ENCODE measurements at regions not wholly inside any gene's neighbourhood (a gene's known extent, or its start where the extent isn't known, plus 50 kb on each side); places are given as distances from the start of the nearest gene placed in this dataset.
A peak's percentile ranks its signal among the peaks of the same experiment; 100 is the strongest.

DNA sequence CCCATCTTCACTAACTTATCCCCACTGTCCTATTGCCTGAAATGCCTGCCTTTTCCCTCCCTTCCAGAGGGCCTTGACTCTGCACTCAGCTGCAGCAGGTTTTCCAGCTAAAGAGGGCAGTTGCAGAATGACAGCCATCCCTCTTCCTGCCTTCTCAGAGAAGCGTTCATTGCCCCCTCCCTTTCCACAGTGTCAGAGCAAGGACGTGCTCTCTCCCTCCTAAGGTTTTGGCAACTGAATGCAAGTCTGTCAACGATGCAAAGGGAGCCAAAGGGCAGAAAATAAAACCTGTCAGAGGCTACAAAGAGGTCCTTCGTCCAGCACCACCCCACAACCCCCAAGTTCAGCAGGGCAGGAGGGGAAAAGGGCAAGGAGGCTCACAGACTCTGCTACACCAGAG, 230.1 kb upstream of the THBS1 start:
- no peak for FAIRE-seq
- DNase-seq (ENCODE audit: insufficient read length, low spot score): no peak

DNA sequence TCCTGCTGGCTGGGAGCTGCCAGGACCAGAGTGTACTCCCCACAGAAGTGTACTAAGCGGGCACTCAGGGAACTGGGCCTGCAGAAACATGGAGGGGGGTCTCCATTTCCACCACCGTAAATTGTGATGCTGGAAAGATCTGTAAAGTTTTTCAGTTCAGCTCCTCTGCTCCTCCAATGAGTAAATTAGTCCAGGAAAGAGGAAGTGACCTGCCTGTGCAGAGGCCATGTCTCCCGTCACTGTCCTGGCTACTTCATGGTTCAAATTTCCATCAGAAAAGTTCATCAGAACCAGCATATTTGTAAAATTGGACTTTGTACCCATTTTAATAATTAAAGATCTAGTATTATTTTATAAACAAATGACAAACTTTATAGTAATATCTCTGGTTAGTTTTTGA, 226.7 kb upstream of the THBS1 start:
- no peak for DNase-seq (ENCODE audit: insufficient read length, low spot score)
- FAIRE-seq: no peak

DNA sequence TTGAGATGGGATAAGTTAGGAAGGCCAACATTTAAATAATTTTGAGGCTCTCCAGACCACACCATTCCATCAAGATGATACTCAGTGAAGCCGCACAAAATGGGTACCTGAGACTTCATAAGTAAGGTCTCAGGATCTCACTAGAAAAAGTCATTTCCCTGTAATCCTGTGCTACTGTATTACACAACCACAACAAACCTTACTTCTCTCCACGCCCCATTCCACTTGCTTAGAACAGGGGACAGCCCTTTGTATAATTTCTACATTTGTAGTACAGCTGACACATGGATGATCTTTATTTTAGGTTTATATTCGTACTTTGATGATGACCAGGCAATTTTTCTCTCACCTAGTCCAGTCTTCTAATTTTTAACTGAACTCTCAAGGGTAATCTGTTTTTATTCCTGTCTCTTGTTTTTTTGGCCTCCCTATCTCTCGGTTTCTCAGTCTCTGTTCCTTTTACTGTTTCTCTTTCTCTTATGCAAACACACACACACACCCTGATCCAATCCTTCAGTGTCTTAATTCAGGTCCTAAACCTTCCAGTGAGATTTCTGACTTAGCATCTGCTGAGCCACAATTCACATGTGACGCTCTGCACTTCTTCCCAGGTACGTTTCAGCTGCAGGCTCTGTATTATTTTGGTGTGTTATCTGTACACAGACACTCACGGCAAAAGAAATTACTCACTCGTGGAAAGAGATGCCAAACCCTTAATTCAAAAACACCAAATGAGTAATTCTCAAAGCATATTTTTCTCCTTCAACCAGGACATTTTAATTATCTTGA, 223.2 kb upstream of the THBS1 start:
- no peak for DNase-seq (ENCODE audit: insufficient read length, low spot score)
- FAIRE-seq: no peak

DNA sequence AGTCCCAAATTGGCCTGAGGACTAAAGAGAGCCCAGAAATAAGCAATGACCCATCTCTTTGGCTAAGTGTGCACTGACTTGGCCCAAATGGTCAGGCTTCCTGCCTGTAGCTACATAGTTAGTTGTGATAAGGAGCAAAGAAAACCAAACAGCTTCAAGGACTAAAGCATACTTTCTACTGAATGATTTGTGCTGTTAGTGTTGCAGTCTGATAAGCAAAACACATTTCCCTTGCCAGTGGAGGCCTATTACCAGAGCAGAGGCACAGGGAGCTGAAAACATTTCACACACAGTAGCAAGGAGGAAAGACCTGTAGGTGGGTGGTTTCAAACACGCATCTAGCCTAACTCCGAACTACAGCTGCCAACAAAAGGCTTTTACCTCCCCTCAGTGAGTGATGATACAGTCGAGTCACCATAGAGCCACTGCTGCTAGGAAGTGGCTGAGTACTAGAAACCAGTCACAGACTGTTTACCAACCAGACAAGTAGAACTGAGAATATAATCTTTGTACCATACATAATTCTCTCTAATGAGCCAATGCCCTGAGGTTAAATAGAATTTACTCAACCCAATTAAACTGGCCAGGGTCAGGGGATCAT, 222.3 kb upstream of the THBS1 start:
- FAIRE-seq (no peak), DNase-seq (ENCODE audit: insufficient read length, low spot score) (no peak)

DNA sequence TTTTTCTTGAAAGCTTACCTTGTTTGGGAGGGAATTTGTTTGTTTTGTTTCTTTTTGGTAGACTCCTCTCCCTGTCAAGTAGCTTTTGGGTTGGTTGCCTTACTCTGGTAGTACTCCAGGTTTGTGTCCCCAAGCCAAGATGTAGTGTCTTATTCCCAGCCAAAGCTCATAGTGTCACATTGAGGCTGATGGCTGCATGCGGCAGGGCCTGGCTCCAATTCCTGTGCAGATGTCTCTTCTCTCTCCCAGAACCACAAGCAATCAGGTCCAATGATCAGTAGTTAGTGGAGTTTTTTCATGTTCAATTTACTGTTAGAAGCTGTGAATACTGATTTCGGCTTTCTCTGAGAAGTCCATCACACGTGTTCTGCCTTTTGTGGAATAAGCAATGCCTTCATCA, 221.1 kb upstream of the THBS1 start:
- FAIRE-seq: no peak
- DNase-seq (ENCODE audit: insufficient read length, low spot score): no peak

DNA sequence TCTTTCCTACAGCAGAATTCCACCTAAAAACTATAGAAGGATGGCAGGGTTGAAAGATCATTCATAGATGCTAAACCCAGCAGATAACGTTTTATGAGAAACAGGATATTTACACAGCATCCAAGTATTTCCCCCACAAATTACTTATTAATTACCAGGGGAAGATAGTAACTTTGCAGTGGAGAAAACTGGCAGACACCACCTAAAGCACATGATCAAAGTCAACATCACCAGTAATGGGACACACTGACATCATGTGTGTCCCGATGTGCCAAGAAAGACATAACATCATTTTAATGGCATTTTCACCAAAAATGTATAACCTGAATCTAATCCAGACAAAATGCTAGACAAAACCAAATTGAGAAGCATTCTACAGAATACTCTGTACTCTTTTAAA, 220.4 kb upstream of the THBS1 start:
- FAIRE-seq: no peak
- no peak for DNase-seq (ENCODE audit: insufficient read length, low spot score)

DNA sequence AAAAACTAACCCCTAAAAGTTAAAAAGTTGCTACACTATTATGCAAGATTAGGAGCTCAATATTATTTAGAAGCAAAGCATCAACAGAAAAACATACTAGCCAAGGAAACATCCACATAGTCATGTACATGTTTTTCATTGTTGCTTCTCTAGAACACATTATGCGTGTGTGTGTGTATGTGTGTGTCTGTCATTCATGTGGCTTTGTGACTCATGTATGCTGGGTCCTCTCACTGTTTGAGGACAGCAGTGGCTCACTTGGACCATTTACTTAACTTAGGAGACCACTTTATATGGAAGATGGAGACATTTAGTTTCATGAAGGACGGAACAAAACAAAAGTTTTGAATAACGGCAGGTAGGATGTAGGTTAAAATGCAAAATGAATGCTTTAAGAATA, 219.4 kb upstream of the THBS1 start:
- DNase-seq (ENCODE audit: insufficient read length, low spot score) (no peak), FAIRE-seq (no peak)

DNA sequence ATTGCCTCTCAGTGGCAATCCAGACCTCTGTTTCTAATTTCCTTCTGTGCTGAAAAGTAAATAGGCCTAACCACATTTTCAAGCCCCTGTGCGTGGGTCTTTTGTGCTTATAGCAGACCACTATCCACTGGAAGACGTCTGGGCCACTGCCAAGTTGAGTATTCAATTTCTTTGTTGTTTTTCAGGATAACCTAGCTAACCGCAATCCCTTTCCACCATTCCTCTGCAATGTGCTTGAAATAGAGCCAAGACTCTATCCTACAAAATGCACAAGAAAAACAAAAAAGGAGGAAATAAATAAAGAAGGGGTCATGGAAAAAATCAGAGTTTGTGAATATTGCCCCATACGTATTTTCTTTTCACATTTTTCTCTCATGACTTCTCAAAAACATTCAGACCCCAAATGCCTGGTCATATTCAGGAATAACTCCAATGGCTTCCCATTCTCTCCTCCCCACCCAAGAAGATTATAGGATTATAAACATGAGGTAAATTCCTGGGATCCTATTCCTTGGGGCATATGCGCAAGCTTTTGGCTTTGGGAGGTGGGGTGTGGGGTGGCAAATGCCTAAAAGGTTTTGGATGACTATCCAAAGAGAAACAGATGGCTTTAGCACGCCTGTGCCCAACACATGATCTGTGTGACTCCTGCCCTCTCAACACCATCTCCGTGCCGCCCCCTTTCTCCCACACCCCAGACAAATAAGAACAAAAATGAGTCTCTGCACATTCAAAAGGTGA, 217.9 kb upstream of the THBS1 start:
- DNase-seq (ENCODE audit: insufficient read length, low spot score): peak; percentile 27
- no peak for FAIRE-seq

DNA sequence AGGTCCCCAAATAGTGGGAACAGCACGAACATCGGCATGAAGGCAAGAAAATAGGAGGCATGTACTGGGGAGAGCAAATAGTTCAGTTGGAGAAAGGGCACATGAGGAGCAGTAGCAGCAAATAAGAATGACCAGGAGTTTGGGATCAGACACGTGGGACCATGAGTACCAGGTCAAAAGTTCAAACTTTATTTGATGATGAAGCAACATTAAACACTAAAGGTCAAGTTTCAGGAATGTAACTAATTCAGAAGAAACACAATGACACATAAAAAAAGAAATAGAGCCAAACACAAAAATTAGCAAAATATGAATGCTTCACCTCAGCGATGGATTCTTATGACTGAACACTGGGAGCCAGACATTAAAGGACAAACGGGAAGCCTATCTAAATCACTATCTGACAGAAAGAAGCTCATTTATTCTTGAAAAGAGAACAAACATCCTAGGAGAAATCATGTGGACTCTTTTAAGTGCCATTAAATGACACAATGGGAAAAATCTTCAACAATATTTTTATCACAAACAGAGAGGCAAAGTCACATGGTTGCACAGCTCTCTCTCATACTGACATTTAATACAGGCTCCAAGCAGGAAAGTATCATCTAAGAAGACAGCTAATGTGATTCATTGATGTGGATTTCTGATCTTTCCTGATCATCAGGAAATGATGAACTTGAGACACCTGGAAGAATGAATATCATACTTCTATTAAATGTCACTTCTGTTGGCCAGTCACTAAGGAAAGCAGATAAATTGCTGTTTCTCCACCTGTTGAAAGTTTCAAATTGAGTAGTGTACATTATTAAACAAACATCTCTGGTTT, 216.9 kb upstream of the THBS1 start:
- FAIRE-seq (no peak), DNase-seq (ENCODE audit: insufficient read length, low spot score) (no peak)

DNA sequence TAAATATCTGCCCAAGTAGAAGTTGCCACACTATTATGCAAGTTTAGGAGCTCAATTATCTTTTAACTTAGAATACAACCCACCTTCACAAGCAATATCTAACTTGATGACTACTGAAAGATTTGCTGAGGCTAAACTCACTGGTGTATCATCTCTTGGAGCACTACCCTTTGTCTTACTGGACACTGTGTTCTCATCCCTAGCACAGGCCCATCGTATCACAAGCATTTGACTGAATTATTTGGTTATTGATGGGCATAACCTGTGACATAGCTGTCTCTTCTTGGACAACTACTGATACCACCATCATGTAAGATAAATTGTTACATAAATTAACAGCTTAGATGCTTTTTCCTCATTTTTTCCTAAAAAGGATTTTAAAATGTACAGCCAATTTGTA, 216.2 kb upstream of the THBS1 start:
- FAIRE-seq: no peak
- no peak for DNase-seq (ENCODE audit: insufficient read length, low spot score)

DNA sequence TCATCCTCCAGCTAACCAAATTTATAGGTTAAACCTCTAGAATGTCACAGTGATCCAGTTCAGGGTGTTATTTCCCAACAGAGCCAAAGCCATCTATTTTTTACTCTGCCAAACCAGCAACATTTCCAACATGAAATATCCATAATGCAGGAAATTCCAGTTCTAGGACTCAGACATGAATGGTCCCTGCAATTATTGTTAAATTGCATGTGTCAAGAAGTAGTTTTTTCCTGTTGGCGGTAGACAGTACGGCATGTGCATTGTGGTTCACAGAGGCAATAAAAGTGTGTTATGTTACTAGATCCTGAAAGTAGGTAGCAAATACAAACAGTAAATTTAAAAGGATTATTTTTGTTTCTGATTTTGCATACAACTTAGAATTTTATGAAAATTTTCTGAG, 215.7 kb upstream of the THBS1 start:
- FAIRE-seq (no peak), DNase-seq (ENCODE audit: insufficient read length, low spot score) (no peak)

DNA sequence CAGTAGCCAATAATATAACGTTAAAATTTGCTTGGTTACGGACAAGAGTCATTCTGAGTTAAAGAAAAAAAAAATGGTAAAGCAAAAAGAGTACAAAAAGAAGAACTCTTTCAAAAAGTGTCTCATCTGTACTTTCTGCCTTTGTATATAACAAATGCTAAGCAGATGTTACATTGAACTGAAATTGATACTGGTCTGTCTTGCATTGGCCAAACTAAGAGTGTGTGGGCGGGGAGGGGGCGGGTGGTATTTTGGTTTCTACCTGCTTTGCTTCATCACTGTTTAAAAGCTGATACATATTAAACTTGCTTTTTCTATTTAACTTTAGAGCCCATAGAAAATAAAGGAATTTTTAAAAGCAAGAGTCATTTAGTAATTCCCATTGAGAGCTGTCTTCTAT, 215.0 kb upstream of the THBS1 start:
- FAIRE-seq (no peak), DNase-seq (ENCODE audit: insufficient read length, low spot score) (no peak)

DNA sequence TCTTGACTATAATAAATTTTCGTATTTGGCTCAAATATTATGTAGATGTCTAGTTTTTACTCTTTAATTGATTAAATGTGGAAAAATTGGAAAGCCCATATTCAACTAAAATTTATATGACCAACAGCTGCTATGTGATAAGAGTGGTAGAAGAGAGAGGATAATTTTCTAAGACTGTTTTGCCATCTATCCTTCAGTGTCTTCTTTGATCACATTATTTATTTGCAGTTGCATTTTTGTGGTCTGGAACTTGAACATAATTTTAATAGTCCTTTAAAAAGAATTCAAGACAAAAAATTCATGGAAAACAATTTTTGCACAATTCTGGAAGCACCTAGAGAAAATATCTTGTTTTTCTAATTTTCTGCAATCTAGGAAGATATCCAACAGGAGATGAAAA, 213.3 kb upstream of the THBS1 start:
- no peak for DNase-seq (ENCODE audit: insufficient read length, low spot score)
- FAIRE-seq: no peak

DNA sequence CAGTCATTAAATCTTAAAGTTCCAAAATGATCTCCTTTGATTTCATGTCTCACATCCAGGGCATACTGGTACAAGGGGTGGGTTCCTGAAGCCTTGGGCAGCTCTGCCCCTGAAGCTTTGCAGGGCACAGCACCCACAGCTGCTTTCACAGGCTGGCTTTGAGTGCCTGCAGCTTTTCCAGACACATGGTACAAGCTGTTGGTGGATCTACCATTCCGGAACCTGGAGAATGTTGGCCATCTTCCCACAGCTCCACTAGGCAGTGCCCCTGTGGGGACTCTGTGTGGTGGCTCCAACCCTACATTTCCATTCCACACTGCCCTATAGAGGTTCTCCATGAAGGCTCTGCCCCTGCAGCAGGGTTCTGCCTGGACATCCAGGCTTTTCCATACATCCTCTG, 211.1 kb upstream of the THBS1 start:
- no peak for FAIRE-seq
- no peak for DNase-seq (ENCODE audit: insufficient read length, low spot score)

DNA sequence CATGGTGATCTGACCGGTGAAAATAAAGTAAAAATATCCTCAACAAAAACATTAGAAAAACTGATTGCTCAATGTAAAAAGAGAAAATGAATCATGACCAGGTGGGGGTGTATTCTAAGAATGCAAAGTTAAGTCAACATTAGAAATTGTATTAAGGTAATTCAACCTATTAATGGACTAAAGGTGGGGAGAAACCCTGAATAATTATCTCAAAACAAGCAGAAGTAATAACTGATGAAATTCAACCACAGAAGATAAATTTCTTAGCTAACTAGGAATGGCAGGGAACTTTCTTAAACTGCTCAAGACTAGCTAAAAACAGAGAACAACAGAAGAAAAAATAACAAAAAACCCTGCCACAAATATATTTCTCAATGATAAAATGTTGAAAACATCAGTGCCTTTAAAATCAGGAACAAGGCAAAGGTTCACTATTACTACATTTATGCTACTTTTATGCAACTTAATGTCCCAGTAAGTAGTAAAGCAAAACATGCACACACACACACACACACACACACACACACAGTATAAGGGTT, 204.4 kb upstream of the THBS1 start:
- no peak for DNase-seq (ENCODE audit: insufficient read length, low spot score)
- no peak for FAIRE-seq

DNA sequence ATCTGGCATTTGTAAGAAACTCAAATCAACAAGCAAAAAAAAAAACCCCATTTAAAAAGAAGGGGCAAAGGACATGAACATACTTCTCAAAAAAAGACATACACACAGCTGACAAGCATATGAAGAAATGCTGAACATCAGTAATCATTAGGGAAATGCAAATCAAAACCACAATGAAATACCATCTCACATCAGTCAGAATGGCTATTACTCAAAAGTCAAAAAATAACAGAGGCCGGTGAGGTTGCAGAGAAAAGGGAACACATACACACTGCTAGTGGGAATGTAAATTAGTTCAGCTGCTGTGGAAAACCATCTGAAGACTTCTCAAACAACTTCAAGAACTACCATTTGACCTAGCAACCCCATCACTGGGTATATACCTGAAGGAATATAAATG, 199.4 kb upstream of the THBS1 start:
- DNase-seq (ENCODE audit: insufficient read length, low spot score) (no peak), FAIRE-seq (no peak)

DNA sequence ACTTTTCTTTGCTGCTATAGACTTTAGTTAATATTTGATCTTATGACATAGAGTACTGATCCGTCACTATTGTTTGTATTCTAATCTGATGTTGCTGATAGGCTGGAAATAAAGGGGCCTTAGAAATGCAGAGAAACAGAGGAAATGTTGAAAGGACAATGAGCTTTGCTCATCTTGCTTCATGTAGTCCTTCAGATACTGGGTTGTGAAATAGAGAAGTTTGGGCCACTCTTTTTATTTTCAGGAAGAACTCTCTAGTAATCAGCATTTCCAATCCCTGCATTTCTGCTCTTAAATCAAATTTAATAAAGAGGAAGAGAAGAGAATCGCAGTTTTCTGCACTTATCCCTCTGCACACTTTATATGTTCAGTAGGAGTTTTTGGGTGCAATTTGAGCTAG, 192.8 kb upstream of the THBS1 start:
- FAIRE-seq (no peak), DNase-seq (ENCODE audit: insufficient read length, low spot score) (no peak)

DNA sequence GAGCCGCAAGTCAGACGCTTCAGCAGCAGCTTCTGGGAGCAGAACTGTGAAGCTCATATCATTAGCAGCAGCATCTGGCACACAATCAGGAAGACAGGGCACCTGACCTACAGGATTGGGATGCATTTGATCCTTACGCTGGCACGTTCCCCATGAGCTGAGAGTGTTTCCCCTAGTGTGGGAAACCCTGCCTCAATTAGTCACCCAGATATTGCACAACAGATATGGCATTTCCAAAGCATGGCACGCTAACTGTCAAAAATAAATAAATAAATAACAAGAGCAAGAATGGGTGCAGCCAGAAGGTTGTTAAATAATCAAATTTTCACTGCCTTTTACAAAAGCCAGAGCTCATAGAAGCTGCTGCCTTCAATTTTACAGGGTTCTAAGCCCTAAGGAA, 189.6 kb upstream of the THBS1 start:
- FAIRE-seq (no peak), DNase-seq (ENCODE audit: insufficient read length, low spot score) (no peak)

DNA sequence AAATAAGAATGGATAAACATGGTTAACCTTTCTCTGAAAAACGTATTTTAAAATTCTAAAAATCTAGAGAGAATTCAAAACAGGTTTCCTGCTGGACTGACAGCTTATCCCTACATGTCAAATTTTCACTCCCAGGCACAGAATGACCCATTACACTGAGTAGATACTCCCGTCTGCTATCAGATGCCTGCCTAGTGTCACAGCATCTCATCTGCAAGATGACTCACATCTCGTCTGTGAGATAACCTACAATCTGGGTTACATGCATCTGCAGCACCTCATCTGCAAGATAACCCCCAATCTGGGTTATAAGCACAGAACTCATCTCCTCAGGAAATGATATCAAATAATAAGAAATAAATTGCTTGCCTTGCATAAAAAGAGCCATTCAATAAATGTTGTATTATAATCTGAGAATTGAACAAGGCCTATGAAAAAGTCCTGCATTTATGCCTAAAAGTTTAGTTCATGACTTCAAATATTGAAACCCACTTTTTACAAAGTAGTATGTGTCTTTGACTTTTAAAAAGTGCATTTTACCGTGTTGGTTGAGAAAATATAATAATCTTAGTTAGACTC, 188.3 kb upstream of the THBS1 start:
- DNase-seq (ENCODE audit: insufficient read length, low spot score): no peak
- no peak for FAIRE-seq

DNA sequence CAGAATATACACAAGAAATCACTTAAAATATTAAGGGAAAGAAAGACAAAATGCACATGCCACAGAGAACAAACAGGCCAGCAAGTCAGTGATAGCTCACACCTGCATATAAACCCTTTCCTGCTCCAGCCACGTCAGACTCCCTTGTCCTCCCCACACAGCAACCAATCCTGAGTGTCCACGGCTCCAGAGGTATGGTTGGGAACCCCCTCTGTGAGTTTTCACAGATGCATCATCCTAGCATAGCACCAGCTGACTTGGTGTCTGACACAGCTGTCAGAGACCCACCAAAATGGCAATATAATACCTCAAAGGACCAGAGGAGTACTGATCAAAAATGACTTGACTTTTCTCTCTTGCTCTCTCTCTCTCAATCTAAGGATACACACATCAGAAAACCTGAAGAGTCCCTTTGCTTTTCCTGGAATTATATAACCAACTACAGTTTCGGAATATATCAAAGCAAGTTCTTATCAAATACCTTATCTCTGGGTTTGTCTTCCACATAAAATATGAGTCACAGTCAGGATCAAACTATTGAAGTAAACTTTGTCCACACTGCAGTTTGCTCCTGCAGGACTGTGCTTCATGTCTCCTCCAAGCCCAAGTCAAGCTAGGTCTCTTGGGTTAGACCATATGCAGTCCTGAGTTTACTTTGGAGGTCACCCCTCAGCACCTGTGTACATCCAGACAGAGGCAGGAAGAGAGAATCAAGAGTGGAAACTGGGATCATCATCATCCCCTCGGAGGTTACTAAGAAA, 187.1 kb upstream of the THBS1 start:
- DNase-seq (ENCODE audit: insufficient read length, low spot score): no peak
- FAIRE-seq: no peak

Data from HTR-8/SVneo (cell line).